HCT116 (cell line): ENCODE measurements at regions not wholly inside any gene's neighbourhood (a gene's known extent, or its start where the extent isn't known, plus 50 kb on each side); places are given as distances from the start of the nearest gene placed in this dataset.
A peak's percentile ranks its signal among the peaks of the same experiment; 100 is the strongest.

Experiments
- ATAC-seq: fragments of 200-7000 bp; cut with Tn5 transposase; 2 replicates; pipeline ENCODE4 v1.9.1; 2020; ENCODE audit warnings: mild to moderate bottlenecking, moderate library complexity
- BruUV-seq: library from RNA; stranded (reverse); fragments of 400-500 nt; replicated peaks from 2 replicates; lab custom pipeline; 2021; lab: Mats Ljungman, UMichigan
- CTCF ChIA-PET: fragments of 300-600 bp; sonication (Branson Sonifier 250); formaldehyde crosslinking; loops from one replicate; lab custom pipeline; 2021; ENCODE audit warnings: antibody characterized with exemption; lab: Charles Lee
- POLR2A ChIA-PET: fragments of 300-600, 350-600 bp; sonication (Branson Sonifier 250); formaldehyde crosslinking; loops from one replicate; lab custom pipeline; 2021; ENCODE audit warnings: antibody characterized with exemption; lab: Charles Lee
- RAD21 ChIA-PET, 2 experiments: fragments of 300-600 bp; sonication (Branson Sonifier 250); formaldehyde crosslinking; loops; one replicate each; lab custom pipeline; 2023; ENCODE audit warnings: low total read pairs in 2 of 2; ENCODE audit not compliant: uncharacterized antibody in 2 of 2, unreplicated experiment in 2 of 2, low non-redundant PET in 1 of 2; lab: Charles Lee
- DNase-seq: peaks from one replicate; pipeline ENCODE4 v3.0.0-alpha.2; 2010; ENCODE audit warnings: low read depth, low spot score
- H2AFZ ChIP-seq: fragments of 200-600 bp; shearing (Covaris generic), sonication (generic); 2 replicates; pipeline ENCODE4 v1.6.1; 2017; ENCODE audit warnings: low read depth, mixed run types, mixed read lengths, antibody characterized with exemption, low read length; ENCODE audit not compliant: poor library complexity, severe bottlenecking
- H3K27ac ChIP-seq: 2 replicates; pipeline ENCODE4 v1.5.1; 2012; ENCODE audit warnings: low read depth, low read length
- H3K27me3 ChIP-seq: fragments of 200-600 bp; sonication (generic); 2 replicates; pipeline ENCODE4 v1.6.1; 2016; ENCODE audit warnings: mixed run types, low read length, mixed read lengths; ENCODE audit not compliant: insufficient read depth
- H3K36me3 ChIP-seq, 2 experiments: fragments of 200-500 bp in 1 of 2; fragments of 200-600 bp in 1 of 2; sonication (Bioruptor generic) in 1 of 2; sonication (generic) in 1 of 2; 2 replicates each; pipeline versions ENCODE4 v1.5.1 to v1.6.1; 2014 to 2016; ENCODE audit warnings: low read length in 2 of 2, inconsistent platforms in 1 of 2, mixed read lengths in 1 of 2, mixed run types in 1 of 2; ENCODE audit not compliant: insufficient read depth in 2 of 2, control insufficient read depth in 1 of 2
- H3K4me1 ChIP-seq, 2 experiments: fragments of 200-600 bp in 1 of 2; sonication (generic) in 1 of 2; 2 replicates each; pipeline versions ENCODE4 v1.5.1 to v1.6.1; 2012 to 2017; ENCODE audit warnings: low read length in 2 of 2, inconsistent platforms in 1 of 2, mild to moderate bottlenecking in 1 of 2, mixed read lengths in 1 of 2, mixed run types in 1 of 2, moderate library complexity in 1 of 2; ENCODE audit not compliant: insufficient read depth in 2 of 2, control insufficient read depth in 1 of 2
- H3K4me2 ChIP-seq: fragments of 200-600 bp; sonication (generic); 2 replicates; pipeline ENCODE4 v1.6.1; 2017; ENCODE audit warnings: mixed run types, low read length, mixed read lengths
- H3K4me3 ChIP-seq, 2 experiments: fragments of 200-600 bp in 1 of 2; sonication (generic) in 1 of 2; replicated peaks in 1 of 2; 2 replicates each; pipeline ENCODE4 v1.5.1; 2011 to 2016; ENCODE audit warnings: low read length in 2 of 2, control low read depth in 1 of 2, low read depth in 1 of 2, mild to moderate bottlenecking in 1 of 2, mixed read lengths in 1 of 2, mixed run types in 1 of 2
- H3K79me2 ChIP-seq: fragments of 200-600 bp; sonication (generic); 2 replicates; pipeline ENCODE4 v1.6.1; 2017; ENCODE audit warnings: mild to moderate bottlenecking, mixed run types, low read length, moderate library complexity, mixed read lengths; ENCODE audit not compliant: insufficient read depth
- H3K9ac ChIP-seq: fragments of 200-600 bp; sonication (generic); 2 replicates; pipeline ENCODE4 v1.6.1; 2016; ENCODE audit warnings: low read length, mixed read lengths
- H3K9me2 ChIP-seq: fragments of 200-600 bp; sonication (generic), shearing (Covaris generic); 2 replicates; pipeline ENCODE4 v1.6.1; 2017; ENCODE audit warnings: mixed run types, mild to moderate bottlenecking, moderate library complexity; ENCODE audit not compliant: insufficient read depth
- H3K9me3 ChIP-seq, 2 experiments: fragments of 200-500 bp in 1 of 2; fragments of 200-600 bp in 1 of 2; sonication (Bioruptor generic) in 1 of 2; sonication (generic) in 1 of 2; 2 replicates each; pipeline ENCODE4 v1.6.1; 2014 to 2017; ENCODE audit warnings: low read length in 2 of 2, mixed read lengths in 2 of 2, inconsistent platforms in 1 of 2, low read depth in 1 of 2, mild to moderate bottlenecking in 1 of 2, mixed run types in 1 of 2, moderate library complexity in 1 of 2; ENCODE audit not compliant: control insufficient read depth in 1 of 2, insufficient read depth in 1 of 2
- H4K20me1 ChIP-seq: fragments of 200-600 bp; sonication (generic), shearing (Covaris generic); 2 replicates; pipeline ENCODE4 v1.6.1; 2017; ENCODE audit warnings: mixed run types, mild to moderate bottlenecking, moderate library complexity; ENCODE audit not compliant: insufficient read depth
- CBX3 ChIP-seq: IDR thresholded peaks from 2 replicates; pipeline ENCODE4 v1.6.1; 2012; ENCODE audit warnings: low read depth
- CTCF ChIP-seq, 3 experiments: fragments of 200-600 bp in 1 of 3; sonication (generic) in 1 of 3; IDR thresholded peaks in 2 of 3; conservative IDR thresholded peaks in 1 of 3; 2 replicates each; pipeline ENCODE4 v1.5.1; 2012 to 2017; ENCODE audit warnings: low read depth in 2 of 3, low read length in 2 of 3, antibody characterized with exemption in 1 of 3, borderline replicate concordance in 1 of 3, control low read depth in 1 of 3, mild to moderate bottlenecking in 1 of 3, mixed read lengths in 1 of 3, mixed run types in 1 of 3, moderate library complexity in 1 of 3; ENCODE audit not compliant: insufficient read depth in 1 of 3
- EGR1 ChIP-seq: IDR thresholded peaks from 2 replicates; pipeline ENCODE4 v1.6.1; 2012; ENCODE audit warnings: low read depth
- EZH2 ChIP-seq: fragments of 200-600 bp; sonication (generic); IDR thresholded peaks from 2 replicates; pipeline ENCODE4 v1.6.1; 2017; ENCODE audit warnings: antibody characterized with exemption, mixed run types
- JUND ChIP-seq: IDR thresholded peaks from 2 replicates; pipeline ENCODE4 v1.6.1; 2012
- RAD21 ChIP-seq: IDR thresholded peaks from 2 replicates; pipeline ENCODE4 v1.6.1; 2012; ENCODE audit warnings: low read depth, mild to moderate bottlenecking
- SIN3A ChIP-seq: IDR thresholded peaks from 2 replicates; pipeline ENCODE4 v1.6.1; 2012; ENCODE audit warnings: low read depth
- SRF ChIP-seq: IDR thresholded peaks from 2 replicates; pipeline ENCODE4 v1.6.1; 2012; ENCODE audit warnings: low read depth
- YY1 ChIP-seq: IDR thresholded peaks from 2 replicates; pipeline ENCODE4 v1.6.1; 2011; ENCODE audit warnings: low read length, low read depth, moderate library complexity, mild to moderate bottlenecking; ENCODE audit not compliant: insufficient replicate concordance; ENCODE audit errors: extremely low read depth
- ZFX ChIP-seq: fragments of 450-650 bp; IDR thresholded peaks from 2 replicates; pipeline ENCODE4 v1.6.1; 2017
- ZNF274 ChIP-seq: fragments of 200-500 bp; sonication (Bioruptor generic); IDR thresholded peaks from 2 replicates; pipeline ENCODE4 v1.6.1; 2014; ENCODE audit warnings: mild to moderate bottlenecking, low read depth, low read length, inconsistent platforms
- intact Hi-C: fragments of 100-400 bp; cut with micrococcal nuclease; formaldehyde crosslinking; loops from 2 replicates; pipeline ENCODE4 v1.10.0; 2022

GRCh38 chr11:101397979-101398378, 185.8 kb downstream of the TRPC6 start (continued):
- no peak for TF ChIP-seq CTCF (IDR thresholded peaks at IDR 0.05 in 2 of 3, conservative IDR thresholded peaks at IDR 0.05 in 1 of 3; ENCODE audit: borderline replicate concordance in 1 of 3, insufficient read depth in 1 of 3, low read depth in 2 of 3, low read length in 2 of 3)
- no peak for TF ChIP-seq SIN3A
- no peak for TF ChIP-seq ZNF274

GRCh38 chr11:101390539-101390938, 193.3 kb downstream of the TRPC6 start:
- BruUV-seq: no TSS peak
- CTCF ChIA-PET: interaction anchor here (0.6 to 1.1 kb wide), 2 partner anchors 12 to 47 kb away, joined by 3 read pairs; no protein-coding TSS in a partner anchor
- Histone ChIP-seq H3K9me2 (no peaks in the 10 kb centered on the region), H3K9me3 (no peaks in the 10 kb centered on the region), H3K79me2 (no peaks in the 10 kb centered on the region), H3K4me2 (no peak overlapping the region), H2AFZ (no peak overlapping the region), H3K27ac (no peak overlapping the region), H3K36me3 (no peaks in the 10 kb centered on the region), H3K9ac (no peak overlapping the region), H4K20me1 (no peaks in the 10 kb centered on the region), H3K27me3 (no peaks in the 10 kb centered on the region), H3K4me3 (no peak overlapping the region), H3K4me1 (no peaks in the 10 kb centered on the region)
- RAD21 ChIA-PET: no interaction called here
- POLR2A ChIA-PET: no interaction called here
- ATAC-seq (no peak), DNase-seq (peak; percentile 3)
- intact Hi-C loops: loop anchor here (1.0 kb wide), 1 partner anchor 46 kb away; no protein-coding TSS in a partner anchor
- TF ChIP-seq EZH2 (no peak), CTCF (IDR thresholded peaks at IDR 0.05 in 2 of 3, conservative IDR thresholded peaks at IDR 0.05 in 1 of 3; ENCODE audit: borderline replicate concordance in 1 of 3, insufficient read depth in 1 of 3, low read depth in 2 of 3, low read length in 2 of 3) (peak; percentile 9 to 31 (median 30); a peak in 3 of 6 replicates), RAD21 (peak; percentile 41; the same call in 1 of the 2 replicates), CBX3 (no peak), YY1 (no peak), JUND (no peak), ZFX (no peak), SIN3A (no peak), EGR1 (no peak), SRF (no peak)
